AML-193 (cell line): ENCODE measurements at regions not wholly inside any gene's neighbourhood (a gene's known extent, or its start where the extent isn't known, plus 50 kb on each side); places are given as distances from the start of the nearest gene placed in this dataset.
A peak's percentile ranks its signal among the peaks of the same experiment; 100 is the strongest.
"Not testable (repeated sequence)": the region's sequence is repeated elsewhere in the genome, so short reads cannot be mapped to it uniquely, and the experiment has no call there.

Experiments used
- DNase-seq, 2 experiments: peaks; one replicate each; lab custom pipeline; 2025; lab: John Stamatoyannopoulos, UW

- DNase-seq: no peak
Observed at GRCh38 chr3:153442799-153443487, 280.9 kb downstream of the RAP2B start.

- no peak for DNase-seq
Observed at GRCh38 chr3:153443961-153444360, 281.9 kb downstream of the RAP2B start.

- no peak for DNase-seq
Observed at GRCh38 chr3:153445817-153446216, 283.8 kb downstream of the RAP2B start.

GRCh38 chr3:153448151-153448829, 286.3 kb downstream of the RAP2B start:
- no peak for DNase-seq

- no peak for DNase-seq
Observed at GRCh38 chr3:153456833-153457545, 295.0 kb downstream of the RAP2B start.

GRCh38 chr3:153458881-153459280, 296.9 kb downstream of the RAP2B start:
- no peak for DNase-seq

GRCh38 chr3:153462545-153462944, 300.5 kb downstream of the RAP2B start:
- DNase-seq: no peak

GRCh38 chr3:153463895-153464294, 301.9 kb downstream of the RAP2B start:
- DNase-seq: no peak

- DNase-seq: no peak
Observed at GRCh38 chr3:153469162-153469561, 307.1 kb downstream of the RAP2B start.

- no peak for DNase-seq
Observed at GRCh38 chr3:153484842-153485241, 322.8 kb downstream of the RAP2B start.

GRCh38 chr3:153495422-153495821, 333.4 kb downstream of the RAP2B start:
- DNase-seq: no peak

- no peak for DNase-seq
Observed at GRCh38 chr3:153502682-153503081, 340.7 kb downstream of the RAP2B start.

GRCh38 chr3:153503873-153504272, 341.8 kb downstream of the RAP2B start:
- no peak for DNase-seq

GRCh38 chr3:153506205-153506604, 344.2 kb downstream of the RAP2B start:
- DNase-seq: not testable (repeated sequence)

GRCh38 chr3:153506686-153507085, 344.7 kb downstream of the RAP2B start:
- DNase-seq: not testable (repeated sequence)

- DNase-seq: peak in 1 of 2 experiments; percentile 24
Observed at GRCh38 chr3:153513236-153513635, 351.2 kb downstream of the RAP2B start.

- DNase-seq: no peak
Observed at GRCh38 chr3:153528473-153528872, 366.4 kb downstream of the RAP2B start.

GRCh38 chr3:153539263-153539662, 377.2 kb downstream of the RAP2B start:
- DNase-seq: no peak

GRCh38 chr3:153545471-153545870, 383.4 kb downstream of the RAP2B start:
- DNase-seq: no peak

- DNase-seq: no peak
Observed at GRCh38 chr3:153547970-153548369, 385.9 kb downstream of the RAP2B start.

- not testable (repeated sequence) for DNase-seq
Observed at GRCh38 chr3:153549686-153550085, 387.7 kb downstream of the RAP2B start.

- DNase-seq: no peak
Observed at GRCh38 chr3:153551536-153552285, 389.7 kb downstream of the RAP2B start.
